ENCODE measurements at regions not wholly inside any gene's neighbourhood (a gene's known extent, or its start where the extent isn't known, plus 50 kb on each side); places are given as distances from the start of the nearest gene placed in this dataset.

DNA sequence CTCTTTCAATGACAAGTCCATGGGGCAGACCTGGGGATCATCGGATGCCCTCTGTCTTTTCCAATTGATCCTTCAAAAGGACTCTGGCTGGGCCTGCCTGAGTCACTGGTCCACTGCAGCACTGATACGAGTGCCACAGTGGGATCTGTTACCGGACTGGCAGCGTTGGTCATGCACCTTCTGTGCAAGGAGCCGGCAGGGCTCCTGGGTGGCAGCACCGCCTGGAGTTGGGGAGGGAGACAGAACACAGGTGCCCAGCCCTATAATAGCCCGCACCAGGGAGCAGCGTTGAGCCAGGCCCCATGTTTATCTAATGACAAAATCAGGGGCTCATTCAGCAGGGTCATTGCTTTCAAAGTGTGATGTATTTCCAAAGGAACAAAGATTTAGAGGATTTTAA, 64.2 kb upstream of the NXT1 start:
- no peak for TF ChIP-seq CTCF (IDR thresholded peaks at IDR 0.05; ENCODE audit: low read depth, low read length)

DNA sequence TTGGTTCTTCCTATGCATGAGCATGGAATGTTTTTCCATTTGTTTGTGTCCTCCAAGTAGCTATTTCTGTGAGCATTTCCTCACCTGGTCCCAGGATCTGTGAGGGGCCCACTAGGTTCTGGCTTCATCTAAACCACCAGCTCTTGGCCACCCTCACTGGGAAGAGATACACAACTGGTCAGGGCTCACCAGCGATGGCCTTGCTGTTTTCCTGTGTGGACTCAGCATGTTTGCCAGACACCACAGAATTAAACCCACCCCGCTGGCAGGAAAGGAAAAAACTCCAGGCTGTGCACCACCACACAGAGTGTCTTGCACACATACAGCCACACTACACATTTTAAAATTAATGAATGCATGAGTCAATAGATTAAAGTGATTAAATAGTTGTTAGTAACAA, 65.1 kb upstream of the NXT1 start:
- TF ChIP-seq CTCF (IDR thresholded peaks at IDR 0.05; ENCODE audit: low read depth, low read length) = no peak

More for the DNA sequence above, 64.2 kb upstream of the NXT1 start:
- no peak overlapping the region for H3K4me3 ChIP-seq (ENCODE audit: low read depth, low read length)

GRCh38 chr20:23284009-23284408, 66.6 kb upstream of the NXT1 start:
- no peak for TF ChIP-seq CTCF (IDR thresholded peaks at IDR 0.05; ENCODE audit: low read depth, low read length)
- H3K4me3 ChIP-seq (ENCODE audit: low read depth, low read length) = no peak overlapping the region

More for the DNA sequence above, 65.1 kb upstream of the NXT1 start:
- H3K4me3 ChIP-seq (ENCODE audit: low read depth, low read length) = no peak overlapping the region

DNA sequence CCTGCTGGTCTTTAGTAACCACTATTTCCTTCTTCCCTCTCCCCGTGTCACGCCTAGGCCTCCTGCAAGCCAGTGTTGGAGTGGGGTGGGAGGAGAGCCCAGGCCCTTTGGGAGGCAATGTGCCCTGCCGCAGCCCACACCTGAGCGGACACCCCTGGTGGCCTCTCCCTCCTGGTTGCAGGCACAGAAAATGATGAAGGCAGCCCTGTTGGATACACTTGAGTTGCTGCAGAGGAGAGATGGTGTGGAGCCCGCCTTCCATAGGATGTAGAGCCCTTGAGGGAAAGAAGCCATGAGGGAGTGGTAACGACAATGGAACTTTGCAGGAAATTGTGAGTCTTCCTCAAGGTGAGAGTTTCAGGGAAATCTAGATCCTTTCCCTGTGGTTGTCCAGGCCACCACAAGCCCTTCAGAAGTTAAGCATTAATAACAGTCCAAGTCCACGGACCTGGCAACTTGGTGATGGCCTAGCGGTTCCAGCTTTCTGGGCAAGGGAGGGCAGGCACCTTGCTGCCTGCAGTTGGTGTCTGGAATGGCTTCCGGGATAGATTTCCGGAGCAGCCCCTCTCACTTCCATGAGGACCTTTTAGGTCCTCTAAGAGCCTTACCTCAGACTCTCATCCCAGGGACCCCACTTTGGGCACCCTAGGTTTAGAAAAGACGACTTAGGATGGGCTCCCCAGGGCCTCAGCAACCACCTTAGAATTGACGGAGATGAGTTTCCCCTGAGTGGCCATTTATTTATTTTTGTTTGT, 67.3 kb upstream of the NXT1 start:
- H3K4me3 ChIP-seq (ENCODE audit: low read depth, low read length) = no peak overlapping the region
- TF ChIP-seq CTCF (IDR thresholded peaks at IDR 0.05; ENCODE audit: low read depth, low read length) = no peak

GRCh38 chr20:23282546-23282945, 68.0 kb upstream of the NXT1 start:
- H3K4me3 ChIP-seq (ENCODE audit: low read depth, low read length) = no peak overlapping the region
- no peak for TF ChIP-seq CTCF (IDR thresholded peaks at IDR 0.05; ENCODE audit: low read depth, low read length)

DNA sequence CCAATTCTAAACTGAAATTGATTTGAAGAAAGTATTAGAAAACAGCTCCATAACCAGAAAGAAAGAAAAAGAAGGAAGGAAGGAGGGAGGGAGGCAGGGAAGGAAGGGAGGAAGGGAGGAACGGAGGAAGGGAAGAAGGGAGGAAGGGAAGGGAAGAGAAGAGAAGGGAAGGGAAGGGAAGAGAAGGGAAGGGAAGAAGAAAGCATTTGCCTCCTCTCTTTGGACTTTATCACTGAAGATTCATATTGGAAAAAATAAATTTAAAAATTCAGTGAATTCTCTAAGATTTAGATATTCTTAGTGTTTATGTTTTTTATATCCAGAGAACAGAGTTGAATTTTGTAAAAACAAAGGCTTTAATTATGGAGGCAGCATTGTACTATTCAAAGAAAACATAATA, 68.5 kb upstream of the NXT1 start:
- no peak overlapping the region for H3K4me3 ChIP-seq (ENCODE audit: low read depth, low read length)
- no peak for TF ChIP-seq CTCF (IDR thresholded peaks at IDR 0.05; ENCODE audit: low read depth, low read length)

GRCh38 chr20:23279836-23280235, 70.8 kb upstream of the NXT1 start:
- H3K4me3 ChIP-seq (ENCODE audit: low read depth, low read length) = no peak overlapping the region
- no peak for TF ChIP-seq CTCF (IDR thresholded peaks at IDR 0.05; ENCODE audit: low read depth, low read length)

Measured in WI38 (cell line).